GM13977 (cell line): ENCODE measurements at regions not wholly inside any gene's neighbourhood (a gene's known extent, or its start where the extent isn't known, plus 50 kb on each side); places are given as distances from the start of the nearest gene placed in this dataset.

Experiments used
- DNase-seq: peaks from one replicate; pipeline ENCODE4 v3.0.0; 2012; ENCODE audit warnings: low spot score
- in situ Hi-C: fragments of 300-500 bp; cut with MboI; formaldehyde crosslinking; loops from one replicate; pipeline ENCODE4 v1.12.0; 2022; ENCODE audit warnings: low sequenced_read_pairs, low pct_unique_long_range_greater_than_20kb, mixed read lengths, inconsistent platforms; ENCODE audit not compliant: unreplicated experiment
- TF ChIP-seq, protein P1 (sequence below): IDR thresholded peaks from 2 replicates; pipeline ENCODE4 v1.5.1; 2012; ENCODE audit warnings: mild to moderate bottlenecking, control low read depth; ENCODE audit not compliant: insufficient read depth; ENCODE audit errors: extremely low read depth, missing control alignments

DNA sequence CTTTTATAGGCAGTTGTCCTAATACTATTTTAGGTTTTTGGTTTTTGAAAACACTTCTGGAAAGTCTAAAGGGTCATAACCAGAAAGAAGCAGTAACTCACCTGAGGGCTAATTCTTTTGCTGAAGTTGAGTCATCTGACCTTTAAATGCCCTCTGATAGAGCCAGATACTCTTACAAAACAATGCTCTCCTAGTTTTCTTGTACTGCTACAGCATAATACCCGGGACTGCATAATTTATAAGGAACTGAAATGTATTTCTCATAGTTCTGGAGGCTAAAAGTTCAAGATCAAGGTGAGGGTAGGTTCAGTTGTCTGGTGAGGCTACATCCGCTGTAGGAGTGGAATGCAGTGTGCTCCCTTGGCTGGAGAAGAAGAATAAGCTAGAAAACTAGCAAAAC lies 670.3 kb downstream of the TLE4 start:
- TF ChIP-seq, protein P1, sequence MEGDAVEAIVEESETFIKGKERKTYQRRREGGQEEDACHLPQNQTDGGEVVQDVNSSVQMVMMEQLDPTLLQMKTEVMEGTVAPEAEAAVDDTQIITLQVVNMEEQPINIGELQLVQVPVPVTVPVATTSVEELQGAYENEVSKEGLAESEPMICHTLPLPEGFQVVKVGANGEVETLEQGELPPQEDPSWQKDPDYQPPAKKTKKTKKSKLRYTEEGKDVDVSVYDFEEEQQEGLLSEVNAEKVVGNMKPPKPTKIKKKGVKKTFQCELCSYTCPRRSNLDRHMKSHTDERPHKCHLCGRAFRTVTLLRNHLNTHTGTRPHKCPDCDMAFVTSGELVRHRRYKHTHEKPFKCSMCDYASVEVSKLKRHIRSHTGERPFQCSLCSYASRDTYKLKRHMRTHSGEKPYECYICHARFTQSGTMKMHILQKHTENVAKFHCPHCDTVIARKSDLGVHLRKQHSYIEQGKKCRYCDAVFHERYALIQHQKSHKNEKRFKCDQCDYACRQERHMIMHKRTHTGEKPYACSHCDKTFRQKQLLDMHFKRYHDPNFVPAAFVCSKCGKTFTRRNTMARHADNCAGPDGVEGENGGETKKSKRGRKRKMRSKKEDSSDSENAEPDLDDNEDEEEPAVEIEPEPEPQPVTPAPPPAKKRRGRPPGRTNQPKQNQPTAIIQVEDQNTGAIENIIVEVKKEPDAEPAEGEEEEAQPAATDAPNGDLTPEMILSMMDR = no peak
- DNase-seq = no peak
- in situ Hi-C loops = no loop called here

DNA sequence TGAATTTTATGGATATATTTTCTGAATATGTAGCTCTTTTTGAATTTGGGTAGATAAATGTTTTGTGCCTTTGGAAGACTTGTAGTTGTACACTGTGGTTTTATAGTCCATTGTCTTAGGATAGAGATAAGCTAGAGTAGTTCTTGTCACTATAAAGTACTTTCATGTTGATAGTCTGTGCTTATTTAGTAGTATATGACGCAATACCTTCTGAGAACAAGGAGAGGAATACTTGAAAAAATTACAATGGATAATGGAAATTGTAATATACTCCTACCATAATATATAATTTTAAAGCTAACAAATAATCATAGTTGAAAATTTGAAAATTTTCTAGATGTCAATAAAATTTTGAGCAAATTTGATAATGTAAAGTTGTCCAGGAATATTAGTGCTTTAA lies 664.0 kb downstream of the TLE4 start:
- in situ Hi-C loops = no loop called here
- DNase-seq = no peak
- TF ChIP-seq, protein P1 = no peak

DNA sequence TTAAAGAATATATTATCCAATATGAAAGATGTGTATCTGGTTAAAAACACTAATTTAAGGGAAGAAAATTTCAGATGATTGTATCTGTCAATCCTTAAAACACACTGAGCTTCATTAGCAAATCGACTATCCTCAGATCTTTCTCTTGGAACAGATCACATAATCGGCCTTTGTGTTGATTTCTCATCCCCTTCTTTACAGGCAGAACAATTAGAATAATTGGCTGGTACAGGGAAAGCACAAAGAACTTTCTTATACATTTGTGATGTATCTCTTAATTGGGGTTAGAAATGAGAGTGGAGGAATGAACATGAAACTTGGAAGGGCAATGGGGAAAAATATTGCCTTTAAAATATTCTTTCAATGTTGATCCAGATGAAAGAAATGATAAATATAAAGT lies 662.1 kb downstream of the TLE4 start:
- in situ Hi-C loops = no loop called here
- TF ChIP-seq, protein P1 = no peak
- no peak for DNase-seq

DNA sequence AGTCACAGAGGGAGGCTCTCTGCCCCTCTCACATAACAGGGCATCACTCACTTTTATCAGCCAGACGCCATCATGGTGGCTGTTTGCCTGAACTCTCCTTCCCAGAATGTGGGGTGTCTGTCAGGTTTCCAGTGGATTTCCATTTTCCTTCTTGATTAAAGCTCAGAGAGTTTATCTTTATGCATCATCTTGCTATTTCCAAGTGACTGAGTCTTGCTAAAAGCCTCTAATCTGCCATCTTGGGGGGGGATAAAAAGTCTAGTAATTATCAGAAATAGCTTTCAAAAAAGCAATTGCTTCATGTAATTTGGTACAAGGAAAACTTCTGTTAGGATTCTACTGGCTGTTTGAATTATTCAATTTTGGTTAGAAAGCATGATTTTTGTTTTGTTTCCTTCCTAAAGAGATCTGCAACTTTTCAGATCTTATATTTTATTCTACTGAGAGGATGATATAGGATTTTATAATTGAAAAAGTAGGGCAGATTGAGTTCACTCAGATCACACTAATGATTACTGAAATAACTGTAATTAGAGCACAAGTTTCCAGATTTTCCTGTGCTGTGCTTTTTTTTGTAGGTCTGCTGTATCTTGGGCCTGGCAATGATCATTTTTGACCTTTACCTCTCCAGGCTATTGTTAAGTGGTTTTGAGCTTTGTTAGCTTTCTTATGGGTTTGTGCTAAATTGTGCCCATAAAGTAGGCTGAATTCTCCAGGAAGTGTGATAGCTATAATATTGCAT lies 661.5 kb downstream of the TLE4 start:
- no peak for DNase-seq
- in situ Hi-C loops = no loop called here
- TF ChIP-seq, protein P1 = no peak

DNA sequence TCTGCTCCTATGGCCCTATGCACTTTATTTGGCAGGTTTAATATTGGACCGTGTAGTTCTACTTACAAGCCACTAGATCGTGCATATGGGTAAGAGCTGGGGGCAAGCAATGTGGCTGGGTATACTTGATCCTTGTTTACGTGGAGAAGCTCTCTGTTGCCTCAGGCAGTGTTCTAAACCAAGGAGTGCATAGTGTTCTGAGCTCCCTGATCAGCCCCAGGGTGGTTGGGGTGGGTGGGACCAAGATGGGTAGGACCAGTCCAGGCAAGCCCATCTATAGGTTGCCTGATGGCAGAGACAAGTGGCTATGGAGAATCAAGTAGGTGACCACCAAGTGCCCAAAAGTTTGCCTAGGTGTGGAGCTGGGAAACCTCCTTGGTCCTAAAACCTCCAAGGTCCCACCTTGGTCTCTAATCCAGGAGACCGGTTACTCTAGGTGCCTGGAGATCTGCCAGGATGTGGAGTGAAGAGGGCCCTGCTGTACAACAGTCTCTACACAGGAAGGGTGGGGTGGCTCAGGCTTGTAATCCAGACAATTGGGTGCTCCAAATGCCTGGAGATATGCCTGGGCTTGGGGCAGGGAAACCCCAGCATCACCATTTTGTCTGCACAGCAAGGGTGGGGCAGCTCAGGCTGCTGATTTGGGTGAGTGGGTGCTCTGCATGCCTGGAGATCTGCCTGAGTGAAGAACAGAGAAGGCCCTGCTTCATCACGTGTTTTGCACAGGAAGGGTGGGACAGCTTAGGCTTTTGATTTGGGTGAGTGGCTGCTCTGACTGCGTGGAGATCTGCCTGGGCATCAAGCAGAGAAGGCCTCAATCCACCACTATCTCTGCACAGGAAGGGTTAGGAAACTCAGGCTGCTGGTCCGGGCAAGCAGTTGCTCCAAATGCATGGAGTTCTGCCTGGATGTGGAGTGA lies 659.8 kb downstream of the TLE4 start:
- no peak for DNase-seq
- TF ChIP-seq, protein P1 = no peak
- in situ Hi-C loops = no loop called here

DNA sequence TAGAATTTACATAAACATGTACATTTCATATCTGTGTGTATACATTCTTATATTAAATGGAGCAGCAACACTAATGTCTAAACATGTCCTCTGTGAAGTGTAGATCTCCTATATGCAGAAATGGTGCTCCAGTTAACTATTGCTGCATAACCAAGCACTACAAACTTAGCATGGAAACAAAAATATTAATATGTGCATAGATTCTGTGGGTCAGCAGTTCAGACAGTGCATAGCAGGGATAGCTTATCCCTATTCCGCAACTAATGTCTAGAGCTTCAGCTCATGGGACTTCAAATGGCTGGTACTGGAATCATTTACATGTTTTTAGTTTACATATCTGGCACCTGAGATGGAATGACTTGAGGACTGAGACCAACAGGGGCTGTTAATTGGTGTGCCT lies 652.1 kb downstream of the TLE4 start:
- TF ChIP-seq, protein P1 = no peak
- DNase-seq = no peak
- in situ Hi-C loops = no loop called here
